HG02885 (cell line): ENCODE measurements at regions not wholly inside any gene's neighbourhood (a gene's known extent, or its start where the extent isn't known, plus 50 kb on each side); places are given as distances from the start of the nearest gene placed in this dataset.
"Not testable (repeated sequence)": the region's sequence is repeated elsewhere in the genome, so short reads cannot be mapped to it uniquely, and the experiment has no call there.

Experiments
- ATAC-seq: cut with Tn5 transposase; IDR thresholded peaks from one replicate; pipeline ENCODE4 v1.9.1; 2021; ENCODE audit warnings: mild to moderate bottlenecking; ENCODE audit not compliant: unreplicated experiment, poor library complexity

DNA sequence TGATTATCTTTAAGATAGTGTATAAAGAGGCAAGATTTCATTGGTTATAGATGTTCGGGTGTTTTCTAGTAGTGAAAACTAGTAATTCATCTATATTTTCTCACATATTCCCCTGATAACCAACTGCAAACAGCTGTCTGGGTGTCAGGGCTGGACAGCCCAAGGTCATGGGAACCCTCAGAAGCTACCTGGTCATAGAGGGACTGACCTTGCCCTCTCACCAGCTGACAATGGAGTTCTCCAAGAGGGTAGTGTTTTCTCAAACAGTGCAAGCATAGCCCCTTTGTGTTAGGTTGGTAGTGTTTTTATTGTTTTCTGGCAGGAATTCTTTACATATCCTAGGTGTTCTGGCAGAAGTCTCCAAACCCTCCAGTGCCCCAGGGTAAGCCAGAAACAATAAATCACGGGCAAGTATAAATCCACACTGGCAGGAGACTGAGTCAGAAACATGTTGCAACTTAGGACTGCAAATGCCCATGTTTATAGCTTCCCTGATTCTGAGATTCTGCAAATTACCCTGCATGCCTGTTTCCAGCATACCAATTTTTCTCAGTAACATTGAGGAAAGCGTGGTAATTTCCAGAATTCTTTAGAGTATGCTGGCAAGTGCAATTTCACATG is 82.8 kb upstream of the ATP1A1 start:
- ATAC-seq = no peak

DNA sequence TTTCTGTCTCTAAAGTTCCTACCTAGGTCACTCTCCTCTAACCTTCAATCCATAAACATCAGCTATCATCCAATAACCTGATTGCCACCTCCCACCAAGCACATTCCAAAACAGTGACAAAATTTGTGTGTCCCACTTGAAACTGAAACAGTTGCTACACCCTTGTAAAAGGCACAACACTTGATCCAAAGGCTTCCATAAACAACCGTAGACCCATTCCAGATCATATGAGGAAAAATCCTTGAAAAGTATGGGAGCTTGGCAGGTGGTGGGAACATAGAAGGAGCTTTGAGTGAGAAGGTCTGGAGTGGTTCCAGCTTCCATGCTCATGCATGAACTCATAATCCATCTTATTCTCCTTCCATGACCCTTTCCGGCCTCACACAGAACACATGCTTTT is 82.0 kb upstream of the ATP1A1 start:
- ATAC-seq = no peak

DNA sequence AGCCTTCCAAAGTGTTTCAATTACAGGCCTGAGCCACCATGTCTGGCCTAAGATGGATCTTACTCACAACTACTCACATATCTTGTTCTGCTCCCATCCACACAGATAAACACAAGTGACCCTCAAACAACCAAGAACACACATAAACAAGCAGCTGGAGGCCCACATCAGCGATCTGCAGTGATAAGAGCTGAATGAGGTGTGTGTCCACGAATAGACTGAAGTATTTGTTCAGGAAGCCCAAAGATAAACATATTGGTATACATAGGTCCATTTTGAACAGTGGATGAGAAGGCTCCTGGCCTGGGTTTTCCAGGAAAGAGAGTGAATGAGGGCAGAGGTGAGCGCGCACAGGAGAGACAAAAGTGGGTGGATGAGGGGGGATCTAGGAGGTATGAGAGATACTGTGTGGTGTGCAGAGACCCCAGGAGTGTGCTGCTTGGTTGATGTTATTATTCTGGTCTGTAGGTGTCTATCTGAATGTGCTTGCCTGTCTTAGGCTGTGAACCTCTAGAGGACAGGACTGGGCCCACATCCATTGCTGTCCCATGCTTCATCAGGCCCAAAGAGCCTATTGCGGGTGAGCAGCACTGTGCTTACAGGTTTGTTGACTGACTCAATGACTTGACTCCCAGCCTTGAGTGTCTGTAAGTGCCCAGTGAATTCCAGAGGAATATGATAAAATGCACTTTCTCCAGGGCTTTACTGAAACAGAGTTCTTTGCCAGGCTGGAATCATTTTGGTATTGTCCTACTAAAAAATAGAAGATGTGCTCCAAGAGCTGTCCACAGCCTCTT is 79.9 kb upstream of the ATP1A1 start:
- no peak for ATAC-seq

DNA sequence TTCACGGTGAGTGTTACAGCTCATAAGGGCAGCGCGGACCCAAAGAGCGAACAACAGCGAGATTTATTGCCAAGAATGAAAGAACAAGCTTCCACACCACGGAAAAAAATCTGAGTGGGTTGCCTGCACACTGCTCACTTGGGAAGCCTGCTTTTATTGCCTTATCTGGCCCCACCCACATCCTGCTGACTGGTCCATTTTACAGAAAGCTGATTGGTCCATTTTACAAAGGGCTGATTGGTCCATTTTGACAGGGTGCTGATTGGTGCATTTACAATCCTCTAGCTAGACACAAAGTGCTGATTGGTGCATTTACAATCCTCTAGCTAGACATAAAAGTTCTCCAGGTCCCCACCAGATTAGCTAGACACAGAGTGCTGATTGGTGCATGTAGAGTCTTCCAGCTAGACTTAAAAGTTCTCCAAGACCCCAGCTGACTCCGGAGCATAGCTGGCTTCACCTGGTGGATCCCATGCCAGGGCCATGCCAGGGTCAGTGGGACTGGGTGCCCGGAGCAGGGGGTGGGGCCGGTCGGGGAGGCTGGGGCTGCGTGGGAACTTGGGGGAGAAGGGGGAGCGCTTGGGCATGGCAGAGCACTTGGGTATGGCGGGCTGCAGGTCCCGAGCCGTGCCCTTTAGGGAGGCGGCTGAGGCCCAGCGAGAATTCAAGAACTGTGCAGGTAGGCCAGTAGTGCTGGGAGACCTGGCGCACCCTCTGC is 75.4 kb upstream of the ATP1A1 start:
- ATAC-seq = no peak

DNA sequence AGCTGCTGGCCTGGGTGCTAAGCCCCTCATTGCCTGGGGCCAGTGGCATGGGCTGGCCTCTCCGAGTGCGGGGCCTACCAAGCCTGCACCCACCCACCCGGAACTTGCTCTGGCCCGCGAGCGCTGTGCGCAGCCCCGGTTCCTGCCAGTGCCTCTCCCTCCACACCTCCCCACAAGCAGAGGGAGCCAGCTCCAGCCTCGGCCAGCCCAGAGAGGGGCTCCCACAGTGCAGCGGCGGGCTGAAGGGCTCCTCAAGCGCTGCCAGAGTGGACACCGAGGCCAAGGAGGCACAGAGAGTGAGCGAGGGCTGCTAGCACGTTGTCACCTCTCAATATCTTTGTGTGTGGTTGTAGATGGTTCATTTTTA is 74.8 kb upstream of the ATP1A1 start:
- not testable (repeated sequence) for ATAC-seq

DNA sequence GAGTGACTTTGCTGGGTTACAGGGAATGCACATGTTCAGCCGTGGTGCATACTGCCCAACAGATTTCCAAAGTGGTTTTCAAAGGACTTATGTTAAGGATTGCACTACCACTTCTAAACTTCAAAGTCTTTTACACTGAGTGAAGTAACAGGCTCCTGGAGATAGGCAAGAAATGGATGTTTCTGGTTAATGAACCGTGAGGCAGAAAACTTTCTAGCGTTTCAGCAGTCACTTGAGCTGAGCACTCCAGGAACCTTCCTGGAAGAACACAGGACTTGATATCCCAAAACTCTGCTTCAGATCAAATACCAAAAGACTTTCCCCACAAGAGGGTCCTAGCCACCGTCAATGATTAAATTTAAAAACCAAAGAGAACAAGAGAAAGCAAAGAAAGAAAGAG is 74.3 kb upstream of the ATP1A1 start:
- ATAC-seq = no peak

DNA sequence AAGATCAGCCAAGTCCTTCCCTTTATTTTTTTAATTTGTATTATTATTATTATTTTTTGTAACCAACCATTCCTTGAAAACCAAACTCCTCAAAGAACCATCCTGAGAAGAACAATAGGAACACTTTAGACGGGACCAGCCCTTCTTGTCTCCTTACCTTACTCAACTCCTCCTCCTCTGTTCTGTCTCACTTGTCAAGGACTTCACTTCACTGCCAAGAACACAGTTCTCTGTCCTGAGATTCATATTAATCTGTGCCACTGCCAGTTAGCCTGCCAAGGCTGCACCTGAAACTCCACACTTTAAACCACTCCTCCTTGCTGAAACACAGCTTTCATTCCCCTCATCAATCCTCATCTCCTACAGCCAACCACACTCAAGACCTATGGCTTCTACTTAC is 73.8 kb upstream of the ATP1A1 start:
- no peak for ATAC-seq

DNA sequence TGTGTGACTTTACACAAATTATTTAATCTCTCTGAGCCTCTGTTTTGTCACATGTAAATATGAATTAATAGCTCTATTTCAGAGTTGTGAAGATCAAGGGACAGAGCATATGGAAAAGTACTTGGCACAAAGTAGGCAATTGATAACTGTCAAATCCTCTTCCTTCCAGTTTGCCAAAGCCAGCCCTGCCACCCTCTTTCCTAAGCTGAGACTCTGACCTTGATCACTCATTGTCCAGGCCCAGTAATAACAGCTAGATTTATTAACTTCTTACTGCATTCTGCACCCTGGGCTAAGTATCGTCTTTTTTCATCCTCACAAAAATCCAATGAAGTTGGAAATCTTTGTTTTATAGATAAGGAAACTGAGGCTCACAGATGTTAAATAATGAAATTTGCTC is 70.8 kb upstream of the ATP1A1 start:
- no peak for ATAC-seq

DNA sequence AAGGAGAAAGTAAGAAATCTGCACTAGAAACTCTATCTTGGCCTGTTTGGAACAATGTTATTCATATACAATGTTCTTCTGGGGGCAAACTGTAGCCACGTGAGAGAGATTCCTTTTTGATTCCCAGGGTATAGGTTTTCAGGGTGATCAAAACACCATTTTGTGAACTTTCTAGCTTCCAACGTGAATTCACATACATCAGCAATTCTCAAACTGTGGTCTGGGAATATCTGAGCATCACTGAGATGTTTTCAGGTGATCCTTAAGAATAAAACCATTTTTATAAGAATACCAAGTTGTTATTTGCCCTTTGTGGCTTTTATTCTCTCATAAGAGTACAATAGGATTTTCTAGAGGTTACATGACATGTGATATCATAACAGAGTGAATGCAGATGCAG is 66.9 kb upstream of the ATP1A1 start:
- no peak for ATAC-seq

DNA sequence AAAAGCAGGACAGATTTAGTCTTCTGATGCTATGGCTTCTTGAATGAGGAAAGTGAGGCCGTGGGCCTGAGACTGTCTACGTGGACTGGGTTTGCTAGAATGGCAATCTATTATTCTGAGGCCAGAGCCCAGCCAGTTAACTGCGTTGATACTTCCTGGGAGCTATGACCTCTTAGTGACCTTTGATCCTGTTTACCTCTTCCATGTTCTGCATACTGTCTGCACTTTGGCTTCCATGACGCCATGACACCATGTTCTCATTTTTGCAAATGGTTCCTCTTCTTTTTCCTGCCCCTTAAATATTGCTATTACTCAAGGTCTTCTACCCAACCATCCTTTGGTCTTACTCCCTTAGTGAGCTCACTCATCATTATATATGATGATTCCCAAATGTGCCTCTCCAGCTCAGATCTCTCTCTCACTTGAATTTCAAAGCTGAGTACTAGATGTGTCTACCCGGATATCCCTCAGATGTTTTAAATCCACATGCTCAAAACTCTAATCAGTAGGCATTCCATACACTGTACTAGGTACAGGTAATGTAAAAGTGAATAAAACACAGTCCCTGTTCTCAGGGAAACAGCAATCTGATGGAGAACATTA is 66.1 kb upstream of the ATP1A1 start:
- ATAC-seq = no peak

DNA sequence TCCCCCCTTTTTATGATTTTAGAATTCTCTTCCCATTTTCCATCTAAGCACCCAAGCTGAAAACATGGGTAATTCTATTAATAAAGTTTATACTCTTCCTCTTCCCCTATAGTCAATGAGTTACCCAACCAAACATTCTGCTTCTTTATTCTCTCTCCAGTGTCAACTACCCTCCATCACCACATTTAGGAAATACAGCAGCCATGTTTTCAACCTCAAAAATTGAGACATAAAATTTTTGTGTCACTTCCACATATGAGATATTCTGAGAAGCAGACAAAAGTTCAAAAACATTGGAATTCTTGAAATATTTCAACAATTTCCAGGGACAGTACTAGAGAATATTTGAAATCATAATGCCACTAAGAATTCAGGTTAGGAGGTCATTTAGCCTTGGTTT is 64.8 kb upstream of the ATP1A1 start:
- ATAC-seq = no peak

DNA sequence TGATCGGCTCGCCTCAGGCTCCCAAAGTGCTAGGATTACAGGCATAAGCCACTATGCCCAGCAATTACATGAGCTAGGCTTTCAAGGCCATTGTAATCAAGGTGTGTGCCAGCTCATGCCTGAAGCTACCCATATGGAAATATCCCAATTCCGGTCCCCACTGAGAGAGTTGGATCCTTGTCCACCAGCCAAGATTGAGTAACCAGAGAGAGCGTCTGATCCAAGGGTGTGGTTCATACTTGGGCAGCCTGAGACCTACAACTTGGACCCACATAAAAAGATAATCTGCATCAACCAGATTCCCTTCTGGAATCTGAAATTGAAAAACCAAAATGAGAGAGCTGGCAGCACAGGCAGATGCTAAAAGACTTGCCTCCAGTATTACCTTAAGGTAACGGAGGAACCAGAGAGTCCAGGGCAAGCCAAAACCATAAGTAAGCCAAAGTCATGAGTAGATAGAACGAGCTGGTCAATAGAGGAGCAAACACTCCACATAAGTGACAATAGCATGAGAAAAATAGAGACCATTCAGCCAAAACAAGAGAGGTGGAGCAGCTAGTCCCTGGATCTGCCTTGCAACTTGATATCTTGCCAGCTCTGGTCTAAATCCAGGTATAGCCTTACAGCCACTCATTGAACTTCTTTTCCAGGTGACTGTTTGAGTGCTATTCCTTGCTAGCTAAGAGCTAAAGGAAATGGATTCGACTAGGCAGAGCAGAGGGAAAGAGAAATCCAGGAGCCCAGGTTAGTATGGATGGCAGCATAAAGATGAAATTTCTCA is 63.8 kb upstream of the ATP1A1 start:
- no peak for ATAC-seq

DNA sequence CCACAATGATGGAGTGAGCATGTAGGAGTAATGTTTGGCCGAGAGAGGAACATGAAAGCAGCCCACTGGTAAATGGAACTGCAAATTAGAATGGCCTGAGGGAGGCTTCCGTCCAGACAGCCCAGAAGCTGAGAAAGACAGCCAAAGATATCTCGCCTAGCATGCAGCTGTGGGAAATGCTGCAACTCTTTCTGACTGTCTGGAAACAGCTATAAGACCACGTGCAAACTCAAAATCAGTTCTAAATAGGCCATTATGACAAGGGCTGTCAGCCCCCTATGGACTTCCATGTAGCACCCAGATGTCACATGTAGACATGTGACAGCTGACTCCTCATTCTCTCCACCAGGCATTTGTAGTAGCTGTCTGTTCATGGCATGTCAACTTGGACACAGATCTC is 62.9 kb upstream of the ATP1A1 start:
- ATAC-seq = no peak

DNA sequence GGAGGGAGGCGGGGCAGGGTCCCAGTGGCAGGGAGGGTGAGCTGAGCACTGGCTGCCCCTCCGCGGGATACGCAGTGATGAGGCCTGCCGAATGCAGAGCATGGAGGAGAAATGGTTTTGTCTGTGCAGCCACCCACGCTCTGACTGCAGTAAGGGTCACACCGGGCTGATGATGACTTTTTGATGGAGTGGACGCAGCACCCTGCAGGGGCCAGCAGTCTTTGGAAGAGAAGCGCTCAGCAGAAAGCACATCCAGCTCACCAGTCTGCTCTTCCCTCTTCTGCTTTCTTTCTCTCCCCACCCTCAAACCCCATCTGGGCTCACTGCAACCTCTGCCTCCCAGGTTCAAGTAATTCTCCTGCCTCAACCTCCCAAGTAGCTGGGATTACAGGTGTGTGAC is 61.9 kb upstream of the ATP1A1 start:
- no peak for ATAC-seq

DNA sequence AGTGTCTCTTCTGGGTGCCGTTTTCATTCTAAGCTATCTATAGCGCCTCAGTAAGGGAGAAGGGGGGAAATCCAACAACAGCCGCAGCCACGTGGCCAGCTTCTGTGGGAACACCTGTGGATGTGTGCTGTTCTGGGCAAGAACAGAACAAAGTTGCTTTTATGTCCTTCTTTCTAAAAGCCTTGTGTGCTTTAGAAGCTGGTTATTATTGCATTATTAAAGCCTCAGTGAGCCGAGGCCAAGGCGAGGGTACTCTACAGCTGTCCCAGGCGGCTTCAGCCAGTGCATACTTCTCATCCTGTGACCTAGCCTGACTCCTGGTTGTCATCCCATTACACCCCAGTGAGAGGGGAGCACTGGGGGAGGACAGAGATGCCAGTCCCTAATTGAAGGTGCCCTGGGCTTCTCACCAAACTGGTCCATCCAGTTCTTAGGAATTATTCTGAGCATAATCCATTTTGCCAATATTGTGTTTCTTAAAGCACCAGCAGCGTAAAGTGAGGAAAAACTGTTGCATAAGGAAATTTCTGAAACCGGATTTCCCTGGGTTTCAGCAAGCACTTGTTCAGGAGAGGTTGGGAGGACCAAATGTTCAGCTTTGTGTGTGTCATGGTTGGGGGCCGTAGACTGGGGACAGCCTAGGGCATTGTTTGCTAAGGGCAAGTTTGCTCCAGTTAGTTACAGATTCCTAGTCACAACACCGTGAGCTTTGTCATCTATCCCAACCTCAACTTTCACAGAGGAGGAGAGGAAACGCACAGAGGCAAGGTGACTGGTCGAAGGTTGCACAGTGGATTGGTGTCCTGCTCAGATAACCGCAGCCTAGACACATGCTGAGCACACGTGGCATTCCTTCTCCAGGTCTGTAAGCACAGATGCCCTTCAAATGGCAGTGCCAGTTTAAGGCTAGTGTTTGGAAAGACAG is 61.0 kb upstream of the ATP1A1 start:
- no peak for ATAC-seq

DNA sequence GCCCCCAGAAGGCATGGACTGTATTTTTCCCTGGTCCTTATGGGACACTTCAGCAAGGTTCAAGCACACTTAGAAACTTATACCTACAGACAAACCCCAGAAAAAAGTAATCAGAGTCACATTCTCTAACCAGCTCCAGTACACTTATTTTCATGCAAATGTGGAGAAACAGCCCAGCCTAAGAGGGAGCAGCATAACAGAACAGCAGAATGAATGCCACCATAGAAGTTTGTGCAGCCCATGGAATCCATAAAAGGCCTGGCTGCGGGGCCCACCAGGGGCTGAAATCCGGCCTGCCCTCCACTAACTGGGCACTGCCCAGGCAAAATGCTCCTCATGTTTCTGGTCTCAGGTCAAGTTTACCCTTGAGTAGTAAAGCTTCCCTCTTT is 60.4 kb upstream of the ATP1A1 start:
- ATAC-seq = no peak

DNA sequence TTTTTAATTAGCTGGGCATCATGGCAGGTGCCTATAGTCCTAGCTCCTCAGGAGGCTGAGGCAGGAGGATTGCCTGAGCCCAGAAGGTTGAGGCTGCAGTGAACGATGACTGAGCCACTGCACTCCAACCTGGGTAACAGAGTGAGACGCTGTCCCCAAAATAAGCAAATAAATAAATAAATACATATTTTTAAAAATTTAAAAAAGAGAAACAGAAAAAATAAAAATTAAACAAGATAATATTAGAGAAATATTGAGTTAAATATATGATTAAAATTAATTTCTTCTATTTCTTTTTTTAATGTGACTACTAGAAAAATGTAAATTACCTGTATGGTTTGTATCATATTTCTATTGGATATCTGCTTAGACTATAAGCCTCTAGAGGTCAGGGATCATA is 59.3 kb upstream of the ATP1A1 start:
- no peak for ATAC-seq

DNA sequence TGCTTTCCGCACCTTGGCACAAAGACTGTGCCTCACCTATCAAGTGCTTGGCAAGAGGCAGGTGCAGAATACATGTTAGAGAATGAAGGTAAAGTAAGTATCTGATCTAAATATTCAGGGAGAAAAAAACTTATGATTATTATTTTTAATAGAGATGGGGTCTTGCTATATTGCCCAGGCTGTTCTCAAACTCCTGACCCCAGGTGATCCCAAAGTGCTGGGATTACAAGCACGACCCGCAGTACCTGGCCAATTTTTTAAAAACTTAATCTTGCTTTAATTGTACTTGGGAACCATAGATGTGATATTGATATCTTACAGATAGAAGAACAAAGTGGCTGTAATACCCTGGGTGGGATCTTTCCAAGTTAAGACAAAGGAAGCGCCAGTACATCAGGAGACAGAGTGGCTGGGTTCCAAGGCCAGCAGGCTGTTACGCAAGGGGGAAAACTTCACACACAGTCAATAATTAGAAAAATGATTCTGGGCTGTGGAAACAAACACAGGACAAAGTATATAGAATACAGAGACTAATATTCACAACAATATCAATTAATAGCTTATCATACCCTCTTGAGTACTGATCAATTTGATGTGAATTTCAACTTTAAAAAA is 58.6 kb upstream of the ATP1A1 start:
- ATAC-seq = no peak

DNA sequence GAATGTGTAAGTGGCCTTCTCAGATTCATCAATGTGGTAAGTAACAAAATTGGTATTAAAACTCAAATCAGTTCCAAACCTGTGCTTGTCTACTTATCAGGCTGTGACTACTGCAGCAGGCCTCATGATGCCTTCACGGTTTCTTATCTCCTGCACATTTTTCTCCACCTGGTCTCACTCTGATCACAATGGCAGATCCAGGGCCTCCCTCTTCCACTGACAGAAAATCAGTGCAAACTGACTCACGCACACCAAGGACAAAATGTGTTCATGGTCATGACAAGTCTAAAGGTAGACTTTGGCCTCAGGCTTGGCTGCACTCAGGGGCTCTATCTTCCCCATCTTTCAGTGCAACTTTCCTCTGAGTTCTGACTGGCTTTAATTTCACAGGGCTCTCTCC is 56.7 kb upstream of the ATP1A1 start:
- ATAC-seq = no peak
